ENCODE measurements at regions not wholly inside any gene's neighbourhood (a gene's known extent, or its start where the extent isn't known, plus 50 kb on each side); places are given as distances from the start of the nearest gene placed in this dataset.
"Not testable (repeated sequence)": the region's sequence is repeated elsewhere in the genome, so short reads cannot be mapped to it uniquely, and the experiment has no call there.

DNA sequence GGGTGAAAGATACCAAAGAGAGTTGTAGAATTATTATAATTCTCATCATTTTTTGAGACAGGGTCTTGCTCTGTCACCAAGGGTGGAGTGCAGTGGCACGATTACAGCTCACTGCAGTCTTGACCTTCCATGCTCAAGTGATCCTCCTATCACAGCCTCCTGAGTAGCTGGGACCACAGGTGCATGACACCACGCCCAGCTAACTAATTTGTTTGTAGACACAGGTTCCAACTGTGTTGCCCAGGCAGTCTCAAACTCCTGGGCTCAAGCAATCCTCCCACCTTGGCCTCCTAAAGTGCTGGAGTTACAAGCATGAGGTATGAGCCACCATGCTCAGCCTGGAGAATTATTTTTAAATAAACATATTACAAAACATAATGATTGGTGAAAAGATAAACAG, 92.8 kb upstream of the MSH6 start:
- DNase-seq (ENCODE audit: low spot score): no peak

DNA sequence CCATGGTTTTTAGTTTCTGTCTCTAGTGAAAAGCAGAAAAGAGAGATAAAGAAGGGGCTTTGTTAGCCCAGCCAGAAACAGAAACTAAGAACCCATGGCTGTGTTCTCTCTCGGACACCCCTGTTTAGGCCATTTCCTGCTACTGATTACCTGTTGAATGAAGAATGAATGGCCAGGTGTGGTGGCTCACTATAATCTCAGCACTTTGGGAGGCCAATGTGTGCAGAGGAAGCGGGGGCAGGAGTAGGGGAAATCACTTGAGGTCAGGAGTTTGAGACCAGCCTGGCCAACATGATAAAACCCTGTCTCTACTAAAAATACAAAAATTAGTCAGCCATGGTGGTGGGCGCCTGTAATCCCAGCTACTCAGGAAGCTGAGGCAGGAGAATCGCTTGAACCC, 93.8 kb upstream of the MSH6 start:
- DNase-seq (ENCODE audit: low spot score): not testable (repeated sequence)

GRCh38 chr2:47688561-47688960, 94.4 kb upstream of the MSH6 start:
- no peak for DNase-seq (ENCODE audit: low spot score)

- DNase-seq (ENCODE audit: low spot score): no peak
These were observed 95.1 kb upstream of the MSH6 start for GRCh38 chr2:47687856-47688255.

GRCh38 chr2:47686018-47686417, 96.9 kb upstream of the MSH6 start:
- no peak for DNase-seq (ENCODE audit: low spot score)

DNA sequence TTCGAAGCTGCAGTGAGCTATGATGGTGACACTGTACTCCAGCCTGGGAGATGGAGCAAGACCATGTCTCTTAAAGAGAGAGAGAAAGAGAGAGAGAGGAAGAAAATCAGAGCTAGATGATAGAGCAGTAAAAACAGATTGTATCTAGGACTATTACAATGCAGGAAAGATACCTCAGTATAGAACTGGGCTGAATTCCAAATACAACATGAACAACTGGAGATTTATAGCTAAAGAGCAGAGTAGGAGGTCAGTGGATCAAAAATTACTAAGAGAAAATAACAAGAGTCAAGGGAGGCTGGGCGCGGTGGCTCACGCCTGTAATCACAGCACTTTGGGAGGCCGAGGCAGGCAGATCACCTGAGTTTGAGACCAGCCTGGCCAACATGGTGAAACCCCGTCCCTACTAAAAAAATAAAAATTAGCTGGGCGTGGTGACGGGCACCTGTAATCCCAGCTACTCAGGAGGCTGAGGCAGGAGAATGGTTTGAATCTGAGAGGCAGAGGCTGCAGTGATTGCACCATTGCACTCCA, 100.7 kb upstream of the MSH6 start:
- DNase-seq (ENCODE audit: low spot score): no peak

DNA sequence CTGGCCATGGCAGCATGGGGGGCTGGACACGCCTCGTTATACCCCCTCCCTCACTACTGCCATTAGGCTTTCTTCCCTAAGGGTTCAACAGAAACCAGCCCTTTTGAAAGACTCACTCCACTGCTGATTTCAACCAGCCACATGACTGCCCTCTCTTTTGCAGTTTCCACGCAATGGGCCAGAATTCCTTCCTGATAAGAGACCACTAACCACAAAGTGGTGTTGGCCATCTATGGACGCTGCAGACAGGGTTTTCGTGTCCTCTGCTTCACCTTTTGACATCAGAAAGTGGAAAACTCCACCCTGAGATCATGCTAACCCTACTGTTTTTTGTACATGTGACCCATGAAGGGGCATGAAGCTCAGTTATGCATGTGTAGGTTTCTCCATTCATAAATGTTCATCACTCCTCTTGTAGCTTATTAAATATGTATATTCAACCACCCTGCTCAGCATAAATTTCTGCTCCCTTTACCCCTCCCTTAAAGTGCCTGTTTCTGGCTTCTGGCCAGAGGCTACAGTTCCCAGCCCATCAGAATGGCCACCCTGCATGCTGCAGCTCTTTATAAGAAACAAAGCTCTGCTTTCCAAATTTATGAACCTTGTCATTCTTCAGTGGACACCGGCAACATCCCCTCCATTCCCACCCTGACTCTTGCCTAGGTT, 105.6 kb upstream of the KCNK12 start:
- no peak for DNase-seq (ENCODE audit: low spot score)

DNA sequence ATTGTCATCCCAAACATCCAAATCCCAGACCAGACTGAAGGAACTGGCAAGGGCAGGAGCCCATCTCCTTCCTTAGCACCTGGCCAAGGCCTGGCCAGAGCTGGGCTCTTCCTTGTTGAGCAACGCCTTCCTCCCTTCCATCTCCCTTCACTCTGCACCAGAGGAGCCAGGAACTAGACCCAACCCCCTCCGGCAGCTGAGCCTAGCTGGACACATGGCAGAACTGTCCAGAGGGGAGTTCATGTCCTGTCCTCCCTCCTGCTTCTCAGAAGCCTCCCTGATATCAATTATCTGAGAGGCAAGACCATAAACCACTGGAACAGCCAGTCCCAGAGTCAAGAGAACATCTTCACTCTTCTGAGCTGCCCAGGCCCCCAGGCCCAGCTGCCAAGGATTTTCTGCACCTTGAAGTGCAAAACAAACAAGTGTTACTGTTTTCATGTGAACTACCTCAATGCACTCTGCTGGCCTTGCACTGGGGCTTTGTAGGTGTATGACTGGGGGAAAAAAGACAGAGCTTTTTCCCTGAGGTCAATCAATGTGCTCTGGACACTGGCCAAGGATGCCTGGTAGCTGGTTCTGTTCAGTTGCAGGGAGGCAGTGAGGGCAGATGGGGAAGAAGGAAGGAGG, 104.5 kb upstream of the KCNK12 start:
- no peak for DNase-seq (ENCODE audit: low spot score)

GRCh38 chr2:47666332-47666731, 95.5 kb upstream of the KCNK12 start:
- no peak for DNase-seq (ENCODE audit: low spot score)

- peak; percentile 6 for DNase-seq (ENCODE audit: low spot score)
These were observed 94.0 kb upstream of the KCNK12 start for GRCh38 chr2:47664817-47665216.

- no peak for DNase-seq (ENCODE audit: low spot score)
These were observed 91.8 kb upstream of the KCNK12 start for GRCh38 chr2:47662552-47662951.

DNA sequence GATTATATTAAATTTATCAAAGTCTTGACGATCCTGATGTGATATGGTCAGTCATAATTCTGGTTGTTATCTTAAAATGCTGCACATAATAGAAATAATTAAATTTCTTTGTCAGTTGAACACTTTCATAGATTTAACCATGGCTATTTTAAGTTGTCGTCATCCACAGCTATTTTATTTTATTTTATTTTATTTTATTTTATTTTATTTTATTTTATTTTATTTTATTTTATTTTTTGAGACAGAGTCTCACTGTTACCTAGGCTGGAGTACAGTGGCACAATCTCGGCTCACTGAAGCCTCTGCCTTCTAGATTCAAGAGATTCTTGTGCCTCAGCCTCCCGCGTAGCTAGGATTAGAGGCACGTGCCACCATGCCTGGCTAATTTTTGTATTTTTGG, 90.5 kb upstream of the KCNK12 start:
- no peak for DNase-seq (ENCODE audit: low spot score)

DNA sequence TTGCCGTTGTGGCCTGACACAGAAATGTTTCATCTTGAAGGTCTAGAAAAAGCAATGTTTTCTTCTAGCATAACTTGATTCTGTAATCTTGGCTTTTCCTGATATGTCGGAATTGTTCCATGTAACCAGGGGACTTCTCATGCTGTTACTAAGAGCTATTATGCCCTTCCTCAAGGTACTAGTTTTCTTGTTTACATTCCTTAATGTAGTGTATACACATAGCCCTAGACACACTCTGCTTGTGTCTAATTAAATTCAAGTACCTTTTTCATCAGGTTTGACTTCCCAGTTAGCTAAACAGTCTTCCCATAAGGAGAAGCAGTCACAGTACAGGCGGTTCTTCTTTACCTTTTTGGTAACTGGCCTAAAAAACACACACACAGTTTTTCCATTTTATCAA, 89.4 kb upstream of the KCNK12 start:
- DNase-seq (ENCODE audit: low spot score): no peak

DNA sequence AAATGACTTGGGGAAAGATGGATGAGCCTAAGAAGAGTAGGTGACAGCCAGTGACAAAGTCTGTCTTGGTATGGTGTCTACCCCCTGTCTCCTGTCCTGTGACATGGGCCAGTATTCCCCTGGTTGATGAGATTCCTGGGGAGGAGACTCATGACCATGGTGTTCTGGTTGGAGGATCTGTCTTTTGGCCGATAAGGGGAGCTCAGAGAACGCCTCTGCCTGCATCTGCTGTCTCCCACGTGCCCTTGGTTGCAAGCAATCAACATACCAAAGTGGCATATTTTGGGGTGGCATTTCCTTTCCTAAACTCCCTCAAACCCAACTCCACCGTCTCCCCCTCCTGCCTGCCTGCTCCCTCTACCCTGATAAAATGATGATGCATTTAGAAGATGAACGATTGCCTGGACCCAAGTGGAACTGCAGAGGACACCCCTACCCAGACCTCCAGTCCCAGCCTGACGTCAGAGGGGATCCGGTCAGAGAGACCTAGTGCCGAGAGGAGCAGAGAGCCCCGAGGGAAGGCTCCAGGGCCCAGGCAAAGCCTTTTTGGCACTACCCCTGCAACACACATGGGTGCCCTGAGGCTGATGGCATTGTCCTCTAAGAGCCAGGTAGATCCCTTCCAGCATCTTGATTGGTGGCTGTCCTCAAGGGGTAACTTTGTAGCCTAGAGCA, 88.0 kb upstream of the KCNK12 start:
- DNase-seq (ENCODE audit: low spot score): no peak

GRCh38 chr2:47657886-47658489, 87.2 kb upstream of the KCNK12 start:
- DNase-seq (ENCODE audit: low spot score): no peak

- no peak for DNase-seq (ENCODE audit: low spot score)
These were observed 86.2 kb upstream of the KCNK12 start for GRCh38 chr2:47656715-47657600.

DNA sequence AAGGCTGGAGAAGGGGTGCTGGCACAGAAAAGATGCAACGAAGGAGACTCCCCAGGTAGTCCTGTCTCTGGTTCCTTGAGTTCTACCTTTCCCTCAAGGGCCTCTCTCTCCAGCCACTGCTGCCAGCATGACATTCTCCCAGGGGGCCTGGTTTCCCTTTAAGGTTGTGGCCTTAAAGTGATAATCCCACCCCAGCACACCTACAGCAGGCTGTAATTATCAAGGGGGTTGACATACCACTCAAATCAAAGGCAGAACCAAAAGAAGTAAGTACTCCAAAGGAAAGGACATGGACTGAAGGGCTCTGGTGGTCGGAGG, 84.7 kb upstream of the KCNK12 start:
- DNase-seq (ENCODE audit: low spot score): no peak

- no peak for DNase-seq (ENCODE audit: low spot score)
These were observed 84.2 kb upstream of the KCNK12 start for GRCh38 chr2:47654790-47655562.

DNA sequence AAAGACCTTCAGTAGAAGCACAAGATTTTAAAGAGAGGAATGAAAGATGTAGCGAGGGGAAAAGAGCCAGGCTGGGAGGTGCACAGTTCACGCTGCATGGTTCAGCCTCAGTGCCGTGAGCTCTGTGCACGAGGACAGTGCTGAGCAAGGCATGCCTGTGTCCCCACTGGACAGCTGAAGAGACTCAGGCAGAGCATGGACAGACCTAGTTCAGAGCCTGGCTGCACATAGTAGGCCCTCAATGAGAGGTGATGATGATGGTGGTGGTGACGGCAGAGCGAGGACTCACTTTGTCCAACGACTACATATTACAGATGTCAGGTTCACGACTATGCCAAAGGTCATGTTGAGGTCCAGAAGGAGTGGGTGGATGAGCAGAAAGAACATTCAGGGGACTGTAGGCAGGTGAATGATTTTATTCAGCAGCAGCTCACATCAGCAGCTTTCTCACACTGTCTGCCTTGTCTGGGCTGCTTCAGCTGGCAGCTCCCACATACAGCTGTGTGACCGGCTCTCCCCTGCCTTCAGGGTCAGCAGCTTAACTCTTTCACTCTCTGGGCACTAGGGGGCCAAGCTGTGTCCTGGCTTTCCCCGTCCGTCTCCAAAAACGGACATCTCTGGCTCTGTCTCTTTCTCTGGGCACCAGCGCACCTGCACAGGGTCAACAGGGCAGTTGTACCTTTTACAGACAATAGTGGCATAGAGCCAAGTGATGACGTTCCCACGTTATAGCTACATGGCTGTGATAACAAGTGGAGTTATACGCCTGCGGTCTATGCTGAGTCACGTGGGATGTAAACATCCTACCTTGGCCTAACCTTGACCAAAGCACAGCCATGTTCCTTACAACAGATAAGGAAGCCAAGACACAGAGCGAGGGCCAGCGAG, 83.4 kb upstream of the KCNK12 start:
- DNase-seq (ENCODE audit: low spot score): no peak

GRCh38 chr2:47653036-47653435, 82.3 kb upstream of the KCNK12 start:
- DNase-seq (ENCODE audit: low spot score): no peak

All from activated CD4-positive, alpha-beta T cell treated with anti-CD3 and anti-CD28 coated beads, Interleukin-2, Interleukin-4, amounts not matched to agents 100 ng/mL and 50 ng/mL, durations not matched to agents 16 hours and 8 hours (primary cell).